PC-3 (cell line): ENCODE measurements at regions not wholly inside any gene's neighbourhood (a gene's known extent, or its start where the extent isn't known, plus 50 kb on each side); places are given as distances from the start of the nearest gene placed in this dataset.
A peak's percentile ranks its signal among the peaks of the same experiment; 100 is the strongest.

Experiments
- ATAC-seq: fragments of 200-7000 bp; cut with Tn5 transposase; 2 replicates; pipeline ENCODE4 v1.9.1; 2020; ENCODE audit warnings: mild to moderate bottlenecking, moderate library complexity
- BruUV-seq: library from RNA; stranded (reverse); fragments of 400-500 nt; replicated peaks from 2 replicates; lab custom pipeline; 2021; lab: Mats Ljungman, UMichigan
- CTCF ChIA-PET: fragments of 300-600 bp; sonication (Branson Sonifier 250); formaldehyde crosslinking; loops from one replicate; lab custom pipeline; 2022; ENCODE audit warnings: antibody characterized with exemption; lab: Charles Lee
- POLR2A ChIA-PET: fragments of 300-600 bp; sonication (Branson Sonifier 250); formaldehyde crosslinking; loops from one replicate; lab custom pipeline; 2022; ENCODE audit warnings: antibody characterized with exemption; ENCODE audit not compliant: unreplicated experiment; lab: Charles Lee
- DNase-seq: peaks from one replicate; pipeline ENCODE4 v3.0.0-alpha.2; 2015
- H2AFZ ChIP-seq: fragments of 300-600 bp; sonication (generic); 2 replicates; pipeline ENCODE4 v1.6.0; 2016; ENCODE audit warnings: antibody characterized with exemption, low read length
- H3F3A ChIP-seq: fragments of 300-600 bp; sonication (generic); one replicate; pipeline ENCODE4 v1.6.0; 2017; ENCODE audit warnings: antibody characterized with exemption, low read length, control low read depth, mild to moderate bottlenecking; ENCODE audit not compliant: unreplicated experiment
- H3K27ac ChIP-seq: fragments of 300-600 bp; sonication (generic); 2 replicates; pipeline ENCODE4 v1.5.1; 2016; ENCODE audit warnings: mild to moderate bottlenecking, low read length
- H3K27me3 ChIP-seq: fragments of 300-600 bp; sonication (generic); 2 replicates; pipeline ENCODE4 v1.6.1; 2016; ENCODE audit warnings: low read length, mixed read lengths
- H3K36me3 ChIP-seq: fragments of 300-600 bp; sonication (generic); 2 replicates; pipeline ENCODE4 v1.6.1; 2016; ENCODE audit warnings: low read depth, mixed run types, low read length, mixed read lengths
- H3K4me1 ChIP-seq: fragments of 300-600 bp; sonication (generic); 2 replicates; pipeline ENCODE4 v1.5.1; 2016; ENCODE audit warnings: low read length; ENCODE audit not compliant: insufficient read depth
- H3K4me2 ChIP-seq: fragments of 300-600 bp; sonication (generic); 2 replicates; pipeline ENCODE4 v1.6.0; 2016; ENCODE audit warnings: low read length
- H3K4me3 ChIP-seq: fragments of 300-600 bp; sonication (generic); 2 replicates; pipeline ENCODE4 v1.5.1; 2016; ENCODE audit warnings: mild to moderate bottlenecking, low read length, mixed read lengths
- H3K79me2 ChIP-seq: fragments of 300-600 bp; sonication (generic); 2 replicates; pipeline ENCODE4 v1.6.1; 2017; ENCODE audit warnings: low read length, mixed read lengths
- H3K9ac ChIP-seq: fragments of 300-600 bp; sonication (generic); 2 replicates; pipeline ENCODE4 v1.6.0; 2016; ENCODE audit warnings: mild to moderate bottlenecking, low read length
- H3K9me2 ChIP-seq: fragments of 300-600 bp; sonication (generic); replicated peaks from 2 replicates; pipeline ENCODE4 v1.6.1; 2016; ENCODE audit warnings: mixed run types, low read length, mixed read lengths
- H3K9me3 ChIP-seq: fragments of 300-600 bp; sonication (generic); 2 replicates; pipeline ENCODE4 v1.6.1; 2016; ENCODE audit warnings: low read length, mixed read lengths
- H4K20me1 ChIP-seq: fragments of 300-600 bp; sonication (generic); 2 replicates; pipeline ENCODE4 v1.6.1; 2016; ENCODE audit warnings: low read length, mixed read lengths
- CTCF ChIP-seq: fragments of 300-600 bp; sonication (generic); conservative IDR thresholded peaks from 2 replicates; pipeline ENCODE4 v1.5.1; 2017; ENCODE audit warnings: antibody characterized with exemption, low read depth, mild to moderate bottlenecking, low read length
- EZH2 ChIP-seq: fragments of 300-600 bp; sonication (generic); IDR thresholded peaks from one replicate; pipeline ENCODE4 v1.6.1; 2017; ENCODE audit warnings: antibody characterized with exemption, mild to moderate bottlenecking, low read length; ENCODE audit not compliant: unreplicated experiment
- EZH2phosphoT487 ChIP-seq: fragments of 300-600 bp; sonication (generic); IDR thresholded peaks from 2 replicates; pipeline ENCODE4 v1.6.1; 2018; ENCODE audit warnings: mild to moderate bottlenecking, antibody characterized with exemption, low read length, borderline replicate concordance
- intact Hi-C: fragments of 100-400 bp; cut with micrococcal nuclease; formaldehyde crosslinking; loops from 2 replicates; pipeline ENCODE4 v1.9.0; 2023

- Histone ChIP-seq H3K27me3 (peaks cover 3% of the 10 kb centered on the region; the same call in 1 of the 2 replicates), H3K4me1 (peaks cover 12% of the 10 kb centered on the region), H3K79me2 (no peaks in the 10 kb centered on the region), H3K36me3 (no peaks in the 10 kb centered on the region), H3K4me2 (no peak overlapping the region), H2AFZ (no peak overlapping the region), H3K4me3 (no peak overlapping the region), H4K20me1 (no peaks in the 10 kb centered on the region), H3F3A (no peaks in the 10 kb centered on the region), H3K9me2 (no peaks in the 10 kb centered on the region), H3K9me3 (no peaks in the 10 kb centered on the region), H3K9ac (no peak overlapping the region), H3K27ac (no peak overlapping the region)
- peak; percentile 17 for ATAC-seq
- ChIA-PET CTCF (interaction anchor here (1.2 kb wide), 1 partner anchor 12 kb away, joined by 4 read pairs; no protein-coding TSS in a partner anchor), POLR2A (no interaction called here)
- TF ChIP-seq CTCF = 0 out of 2 replicates have a peak, but pooled peaks have one; percentile 22
- TF ChIP-seq EZH2phosphoT487 = no peak
- intact Hi-C loops = no loop called here
- no peak for DNase-seq
- BruUV-seq = no TSS peak
Observed at GRCh38 chr12:132427999-132428935, 61.7 kb upstream of the FBRSL1 start.

DNA sequence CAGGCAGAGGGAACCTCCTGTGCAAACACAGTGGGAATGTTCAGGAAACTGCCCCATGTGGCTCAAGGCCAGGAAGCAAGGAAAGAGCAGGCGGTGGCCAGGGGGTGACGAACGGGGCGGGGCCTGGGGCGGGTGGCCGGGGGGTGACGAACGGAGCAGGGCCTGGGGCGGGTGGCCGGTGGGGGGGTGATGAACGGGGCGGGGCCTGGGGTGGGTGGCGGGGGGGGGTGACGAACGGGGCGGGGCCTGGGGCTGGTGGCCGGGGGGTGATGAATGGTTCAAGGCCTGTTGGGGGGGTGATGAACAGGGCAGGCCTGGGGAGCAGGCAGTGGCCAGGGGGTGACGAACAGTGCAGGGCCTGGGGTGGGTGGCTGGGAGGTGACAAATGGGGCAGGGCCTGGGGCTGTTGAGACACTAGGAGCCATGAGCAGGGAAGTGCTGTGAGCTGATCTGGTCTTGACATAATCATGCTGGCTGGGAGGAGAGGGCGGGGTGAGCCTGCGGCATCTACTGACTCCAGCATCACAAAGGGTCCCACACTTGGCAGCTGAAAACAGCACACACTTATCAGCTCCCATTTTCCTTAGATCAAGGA is 62.7 kb upstream of the FBRSL1 start:
- no peaks in the 10 kb centered on the region for H3K9me2 ChIP-seq
- intact Hi-C loops = no loop called here
- H3K4me3 ChIP-seq = no peak overlapping the region
- peaks cover 12% of the 10 kb centered on the region for H3K27me3 ChIP-seq
- H3K9me3 ChIP-seq = no peaks in the 10 kb centered on the region
- DNase-seq (peak; percentile 40), ATAC-seq (no peak)
- H3K4me2 ChIP-seq = no peak overlapping the region
- no peaks in the 10 kb centered on the region for H3K36me3 ChIP-seq
- H3K27ac ChIP-seq = no peak overlapping the region
- BruUV-seq = no TSS peak
- no peaks in the 10 kb centered on the region for H3K79me2 ChIP-seq
- no peaks in the 10 kb centered on the region for H4K20me1 ChIP-seq
- ChIA-PET CTCF (interaction anchor here (0.5 kb wide), 1 partner anchor 133 kb away, joined by 3 read pairs; no protein-coding TSS in a partner anchor), POLR2A (no interaction called here)
- no peak for TF ChIP-seq EZH2
- TF ChIP-seq EZH2phosphoT487 = no peak
- no peak for TF ChIP-seq CTCF
- H3K4me1 ChIP-seq = peaks cover 12% of the 10 kb centered on the region
- H2AFZ ChIP-seq = no peak overlapping the region
- no peak overlapping the region for H3K9ac ChIP-seq
- H3F3A ChIP-seq = no peaks in the 10 kb centered on the region
